T-helper 1 cell treated with Interleukin-12 subunit alpha and Interleukin-12 subunit beta and Interleukin-4 antibody, amounts not matched to agents 30 μg/mL and 1 μg/mL, for 36 hours (primary cell): ENCODE measurements at regions not wholly inside any gene's neighbourhood (a gene's known extent, or its start where the extent isn't known, plus 50 kb on each side); places are given as distances from the start of the nearest gene placed in this dataset.

Experiments used
- H3K27ac Mint-ChIP-seq: one replicate; pipeline ENCODE4 v1.8.0; 2021; ENCODE audit warnings: mild to moderate bottlenecking, mixed read lengths
- H3K27me3 Mint-ChIP-seq: one replicate; pipeline ENCODE4 v1.8.0; 2021; ENCODE audit warnings: low read depth, mixed read lengths
- H3K36me3 Mint-ChIP-seq: one replicate; pipeline ENCODE4 v1.8.0; 2021; ENCODE audit warnings: low read depth, mixed read lengths
- H3K4me1 Mint-ChIP-seq: one replicate; pipeline ENCODE4 v1.8.0; 2021; ENCODE audit warnings: low read depth, mixed read lengths
- H3K4me3 Mint-ChIP-seq: one replicate; pipeline ENCODE4 v1.8.0; 2021; ENCODE audit warnings: mild to moderate bottlenecking, moderate library complexity, mixed read lengths
- H3K9me3 Mint-ChIP-seq: one replicate; pipeline ENCODE4 v1.8.0; 2021; ENCODE audit warnings: mixed read lengths

- Mint-ChIP-seq H3K27ac (no peak overlapping the region), H3K27me3 (no peaks in the 10 kb centered on the region), H3K9me3 (peaks cover 14% of the 10 kb centered on the region), H3K4me1 (no peaks in the 10 kb centered on the region), H3K4me3 (no peak overlapping the region), H3K36me3 (no peaks in the 10 kb centered on the region)
Measured at GRCh38 chr18:29512203-29512602, 1335.3 kb upstream of the CDH2 start.

- Mint-ChIP-seq H3K4me1 (no peaks in the 10 kb centered on the region), H3K4me3 (no peak overlapping the region), H3K27ac (no peak overlapping the region), H3K9me3 (peaks cover 27% of the 10 kb centered on the region), H3K27me3 (no peaks in the 10 kb centered on the region), H3K36me3 (no peaks in the 10 kb centered on the region)
Measured at GRCh38 chr18:29501952-29502351, 1325.0 kb upstream of the CDH2 start.

GRCh38 chr18:29496152-29496680 is 1319.3 kb upstream of the CDH2 start:
- H3K9me3 Mint-ChIP-seq: peaks cover 12% of the 10 kb centered on the region
- H3K27me3 Mint-ChIP-seq: no peaks in the 10 kb centered on the region
- no peaks in the 10 kb centered on the region for H3K4me1 Mint-ChIP-seq
- H3K27ac Mint-ChIP-seq: no peak overlapping the region
- H3K36me3 Mint-ChIP-seq: no peaks in the 10 kb centered on the region
- no peak overlapping the region for H3K4me3 Mint-ChIP-seq

- Mint-ChIP-seq H3K27ac (no peak overlapping the region), H3K36me3 (no peaks in the 10 kb centered on the region), H3K27me3 (no peaks in the 10 kb centered on the region), H3K4me1 (no peaks in the 10 kb centered on the region), H3K9me3 (peaks cover 19% of the 10 kb centered on the region), H3K4me3 (no peak overlapping the region)
Measured at GRCh38 chr18:29494371-29494770, 1317.4 kb upstream of the CDH2 start.

- H3K4me3 Mint-ChIP-seq: no peak overlapping the region
- H3K4me1 Mint-ChIP-seq: no peaks in the 10 kb centered on the region
- no peaks in the 10 kb centered on the region for H3K36me3 Mint-ChIP-seq
- peaks cover 19% of the 10 kb centered on the region for H3K9me3 Mint-ChIP-seq
- H3K27me3 Mint-ChIP-seq: no peaks in the 10 kb centered on the region
- no peak overlapping the region for H3K27ac Mint-ChIP-seq
Measured at GRCh38 chr18:29491907-29492306, 1315.0 kb upstream of the CDH2 start.

GRCh38 chr18:29488617-29489016 is 1311.7 kb upstream of the CDH2 start:
- Mint-ChIP-seq H3K27me3 (no peaks in the 10 kb centered on the region), H3K36me3 (no peaks in the 10 kb centered on the region), H3K27ac (no peak overlapping the region), H3K4me1 (no peaks in the 10 kb centered on the region), H3K4me3 (no peak overlapping the region), H3K9me3 (peaks cover 22% of the 10 kb centered on the region)

- Mint-ChIP-seq H3K4me1 (no peaks in the 10 kb centered on the region), H3K4me3 (no peak overlapping the region), H3K27me3 (no peaks in the 10 kb centered on the region), H3K27ac (no peak overlapping the region), H3K36me3 (no peaks in the 10 kb centered on the region), H3K9me3 (peaks cover 23% of the 10 kb centered on the region)
Measured at GRCh38 chr18:29465526-29465925, 1288.6 kb upstream of the CDH2 start.

- H3K4me1 Mint-ChIP-seq: no peaks in the 10 kb centered on the region
- no peak overlapping the region for H3K27ac Mint-ChIP-seq
- no peak overlapping the region for H3K4me3 Mint-ChIP-seq
- no peaks in the 10 kb centered on the region for H3K36me3 Mint-ChIP-seq
- no peaks in the 10 kb centered on the region for H3K27me3 Mint-ChIP-seq
- H3K9me3 Mint-ChIP-seq: peaks cover 25% of the 10 kb centered on the region
Measured at GRCh38 chr18:29459972-29460371, 1283.0 kb upstream of the CDH2 start.

- Mint-ChIP-seq H3K27ac (no peak overlapping the region), H3K4me1 (no peaks in the 10 kb centered on the region), H3K9me3 (peaks cover 21% of the 10 kb centered on the region)
Measured at GRCh38 chr18:29457316-29457889, 1280.5 kb upstream of the CDH2 start.

GRCh38 chr18:29449424-29449823 is 1272.5 kb upstream of the CDH2 start:
- no peak overlapping the region for H3K4me3 Mint-ChIP-seq
- no peak overlapping the region for H3K27ac Mint-ChIP-seq
- no peaks in the 10 kb centered on the region for H3K27me3 Mint-ChIP-seq
- H3K4me1 Mint-ChIP-seq: no peaks in the 10 kb centered on the region
- H3K36me3 Mint-ChIP-seq: no peaks in the 10 kb centered on the region
- peaks cover 8% of the 10 kb centered on the region for H3K9me3 Mint-ChIP-seq

More at GRCh38 chr18:29457316-29457889, 1280.5 kb upstream of the CDH2 start:
- no peaks in the 10 kb centered on the region for H3K36me3 Mint-ChIP-seq
- no peak overlapping the region for H3K4me3 Mint-ChIP-seq
- H3K27me3 Mint-ChIP-seq: no peaks in the 10 kb centered on the region

- H3K27ac Mint-ChIP-seq: no peak overlapping the region
- no peaks in the 10 kb centered on the region for H3K4me1 Mint-ChIP-seq
- no peak overlapping the region for H3K4me3 Mint-ChIP-seq
- H3K27me3 Mint-ChIP-seq: no peaks in the 10 kb centered on the region
- no peaks in the 10 kb centered on the region for H3K36me3 Mint-ChIP-seq
- peaks cover 14% of the 10 kb centered on the region for H3K9me3 Mint-ChIP-seq
Measured at GRCh38 chr18:29439398-29439797, 1262.5 kb upstream of the CDH2 start.

GRCh38 chr18:29436459-29436858 is 1259.5 kb upstream of the CDH2 start:
- no peaks in the 10 kb centered on the region for H3K27me3 Mint-ChIP-seq
- peaks cover 28% of the 10 kb centered on the region for H3K9me3 Mint-ChIP-seq
- no peak overlapping the region for H3K4me3 Mint-ChIP-seq
- no peaks in the 10 kb centered on the region for H3K4me1 Mint-ChIP-seq
- no peaks in the 10 kb centered on the region for H3K36me3 Mint-ChIP-seq
- no peak overlapping the region for H3K27ac Mint-ChIP-seq

GRCh38 chr18:29434650-29435049 is 1257.7 kb upstream of the CDH2 start:
- no peaks in the 10 kb centered on the region for H3K4me1 Mint-ChIP-seq
- H3K4me3 Mint-ChIP-seq: no peak overlapping the region
- no peak overlapping the region for H3K27ac Mint-ChIP-seq

GRCh38 chr18:29430416-29430815 is 1253.5 kb upstream of the CDH2 start:
- Mint-ChIP-seq H3K27ac (no peak overlapping the region), H3K4me1 (no peaks in the 10 kb centered on the region), H3K9me3 (peaks cover 30% of the 10 kb centered on the region), H3K36me3 (no peaks in the 10 kb centered on the region), H3K27me3 (no peaks in the 10 kb centered on the region), H3K4me3 (no peak overlapping the region)

More at GRCh38 chr18:29434650-29435049, 1257.7 kb upstream of the CDH2 start:
- H3K36me3 Mint-ChIP-seq: no peaks in the 10 kb centered on the region
- H3K27me3 Mint-ChIP-seq: no peaks in the 10 kb centered on the region
- peaks cover 34% of the 10 kb centered on the region for H3K9me3 Mint-ChIP-seq

- H3K36me3 Mint-ChIP-seq: no peaks in the 10 kb centered on the region
- no peak overlapping the region for H3K27ac Mint-ChIP-seq
- H3K4me3 Mint-ChIP-seq: no peak overlapping the region
- no peaks in the 10 kb centered on the region for H3K27me3 Mint-ChIP-seq
- H3K9me3 Mint-ChIP-seq: peaks cover 34% of the 10 kb centered on the region
- H3K4me1 Mint-ChIP-seq: no peaks in the 10 kb centered on the region
Measured at GRCh38 chr18:29418136-29418535, 1241.2 kb upstream of the CDH2 start.

GRCh38 chr18:29406996-29407395 is 1230.1 kb upstream of the CDH2 start:
- Mint-ChIP-seq H3K9me3 (peaks cover 15% of the 10 kb centered on the region), H3K36me3 (no peaks in the 10 kb centered on the region), H3K4me1 (no peaks in the 10 kb centered on the region), H3K27me3 (no peaks in the 10 kb centered on the region), H3K27ac (no peak overlapping the region), H3K4me3 (no peak overlapping the region)
